HS-5 (cell line): ENCODE measurements at regions not wholly inside any gene's neighbourhood (a gene's known extent, or its start where the extent isn't known, plus 50 kb on each side); places are given as distances from the start of the nearest gene placed in this dataset.

Source experiments
- DNase-seq: peaks from one replicate; pipeline ENCODE4 v3.0.0-alpha.2; 2012; ENCODE audit warnings: low read depth

DNA sequence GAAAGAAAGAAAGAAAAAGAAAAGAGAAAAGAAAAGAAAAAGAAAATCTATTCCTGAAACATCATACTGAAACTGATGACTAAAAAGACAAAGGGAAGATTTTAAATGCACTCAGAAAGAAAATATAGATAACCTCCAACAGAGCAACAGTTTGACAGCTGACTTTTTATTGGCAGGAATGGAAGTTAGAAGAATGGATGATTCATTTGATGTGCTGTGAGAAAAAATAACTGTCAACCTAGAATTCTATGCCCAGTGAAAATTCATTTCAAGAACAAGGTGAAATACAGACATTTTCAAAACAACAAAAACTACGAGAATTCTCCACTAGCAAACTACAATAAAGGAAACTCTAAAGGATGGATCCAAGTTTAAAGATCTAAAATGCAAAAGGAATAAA lies 50.5 kb upstream of the HSPA12A start:
- no peak for DNase-seq

DNA sequence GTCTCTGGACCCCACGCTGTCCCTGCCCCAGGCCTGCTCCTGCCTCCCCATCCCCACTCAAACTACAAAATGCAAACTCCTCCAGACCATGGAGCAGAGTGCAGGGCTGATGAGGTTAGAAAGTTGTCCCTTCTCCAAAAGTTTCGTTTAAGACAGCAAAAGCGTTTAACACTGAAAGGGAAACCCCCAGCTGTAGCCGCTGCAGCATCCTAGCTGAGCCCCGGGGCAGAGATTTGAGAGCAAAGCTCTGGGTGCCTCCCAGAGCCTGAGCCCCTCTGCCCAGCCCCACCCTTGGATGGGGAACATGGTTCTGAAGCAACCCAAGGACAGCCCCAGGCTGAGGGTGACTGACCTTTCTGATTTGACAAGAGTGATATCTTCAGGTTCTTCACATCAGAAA lies 52.8 kb upstream of the ENO4 start:
- DNase-seq, result no peak

DNA sequence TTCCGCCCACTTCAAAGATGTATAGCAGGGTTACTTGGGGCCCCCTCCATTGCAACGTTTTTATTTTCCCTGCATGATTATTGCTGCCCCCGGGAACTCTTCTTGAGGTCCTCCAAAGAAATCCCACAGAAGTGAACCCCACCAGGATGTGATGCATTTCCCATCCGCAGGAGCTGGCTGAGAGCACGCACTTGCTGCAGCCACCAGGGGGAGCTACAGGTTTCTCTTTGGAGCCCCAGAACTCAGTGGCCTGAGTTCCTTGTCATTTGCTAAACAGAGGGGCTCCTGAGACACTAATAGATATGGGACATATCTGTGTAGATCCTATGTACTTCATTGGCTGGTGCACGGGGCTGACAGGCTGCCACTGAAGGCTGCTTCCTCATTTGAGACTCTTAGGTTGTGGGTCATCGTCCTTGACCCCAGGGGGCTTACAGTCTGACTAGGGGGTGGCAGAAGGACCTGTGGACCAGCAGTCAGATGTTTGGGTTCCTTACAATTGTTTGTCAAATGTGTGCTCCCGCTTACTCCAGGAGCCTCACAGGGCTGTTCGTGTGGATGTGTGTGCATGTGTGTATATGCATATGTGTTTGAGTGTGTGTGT lies 52.3 kb upstream of the ENO4 start:
- peak; percentile 24 for DNase-seq

DNA sequence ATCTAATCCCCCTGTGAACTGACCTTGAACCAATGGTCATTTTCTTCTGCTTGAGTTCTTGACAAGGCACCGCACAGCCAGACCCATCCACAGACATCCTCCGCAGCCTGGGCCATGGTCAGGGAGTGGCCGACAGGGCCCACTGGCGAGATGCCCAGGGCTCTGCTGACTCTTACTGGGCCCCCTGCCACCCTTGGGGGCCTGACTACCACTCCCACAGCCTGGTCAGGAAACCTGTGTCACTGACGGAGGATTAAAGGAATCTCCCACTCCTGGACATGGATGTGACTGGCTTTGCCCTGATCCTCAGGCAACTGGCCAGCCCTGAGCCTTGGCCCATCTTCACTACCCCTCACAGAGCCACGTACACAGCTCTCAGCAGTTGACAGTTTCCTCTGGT lies 50.4 kb upstream of the ENO4 start:
- no peak for DNase-seq
